Large intestine (tissue), 3 donors: ENCODE measurements at regions not wholly inside any gene's neighbourhood (a gene's known extent, or its start where the extent isn't known, plus 50 kb on each side); places are given as distances from the start of the nearest gene placed in this dataset.
"Not testable (repeated sequence)": the region's sequence is repeated elsewhere in the genome, so short reads cannot be mapped to it uniquely, and the experiment has no call there.

Experiments used
- DNase-seq, 2 donors: peaks; one replicate each; pipeline versions ENCODE4 v3.0.0 to v3.0.0-alpha.2; 2013
- H3K27ac ChIP-seq: one replicate; pipeline ENCODE4 v1.5.1; 2013; ENCODE audit warnings: low read length
- H3K27me3 ChIP-seq: 2 replicates; pipeline ENCODE4 v1.6.1; 2013; ENCODE audit warnings: low read length; ENCODE audit not compliant: control insufficient read depth, insufficient read depth
- H3K36me3 ChIP-seq: 2 replicates; pipeline ENCODE4 v1.6.1; 2013; ENCODE audit warnings: low read length; ENCODE audit not compliant: control insufficient read depth, insufficient read depth
- H3K4me1 ChIP-seq: one replicate; pipeline ENCODE4 v1.6.1; 2013; ENCODE audit warnings: low read length; ENCODE audit not compliant: control insufficient read depth, insufficient read depth
- H3K4me3 ChIP-seq: one replicate; pipeline ENCODE4 v1.5.1; 2013; ENCODE audit warnings: low read length
- H3K9me3 ChIP-seq: one replicate; pipeline ENCODE4 v1.6.1; 2013; ENCODE audit warnings: mild to moderate bottlenecking, low read depth, low read length, moderate library complexity; ENCODE audit not compliant: control insufficient read depth
- WGBS: methylation state at CpG from one replicate; pipeline ENCODE4 v1.1.5; 2013; ENCODE audit warnings: low lambda C conversion rate; ENCODE audit not compliant: insufficient coverage; 5-methylcytosine and 5-hydroxymethylcytosine counted together

GRCh38 chr2:219743548-219743947 lies 116.1 kb downstream of the SLC4A3 start:
- no peak overlapping the region for H3K27ac ChIP-seq
- no peaks in the 10 kb centered on the region for H3K4me1 ChIP-seq
- no peak for DNase-seq
- no peaks in the 10 kb centered on the region for H3K36me3 ChIP-seq
- no peaks in the 10 kb centered on the region for H3K9me3 ChIP-seq
- peaks cover 3% of the 10 kb centered on the region for H3K27me3 ChIP-seq
- no peak overlapping the region for H3K4me3 ChIP-seq
- WGBS, result no CpG with 5 or more reads among the region's 1 CpG

- no CpG with 5 or more reads among the region's 2 CpGs for WGBS
- no peaks in the 10 kb centered on the region for H3K9me3 ChIP-seq
- no peaks in the 10 kb centered on the region for H3K36me3 ChIP-seq
- DNase-seq, result no peak
- H3K4me3 ChIP-seq, result no peak overlapping the region
- no peak overlapping the region for H3K27ac ChIP-seq
- H3K4me1 ChIP-seq, result no peaks in the 10 kb centered on the region
- peaks cover 3% of the 10 kb centered on the region for H3K27me3 ChIP-seq
These were observed 116.6 kb downstream of the SLC4A3 start for GRCh38 chr2:219744066-219744465.

- Histone ChIP-seq H3K4me1 (no peaks in the 10 kb centered on the region), H3K27me3 (peaks cover 3% of the 10 kb centered on the region), H3K9me3 (no peaks in the 10 kb centered on the region), H3K27ac (no peak overlapping the region), H3K36me3 (no peaks in the 10 kb centered on the region), H3K4me3 (no peak overlapping the region)
- WGBS, result no CpG with 5 or more reads among the region's 4 CpGs
- DNase-seq, result no peak
These were observed 117.2 kb downstream of the SLC4A3 start for GRCh38 chr2:219744600-219744999.

DNA sequence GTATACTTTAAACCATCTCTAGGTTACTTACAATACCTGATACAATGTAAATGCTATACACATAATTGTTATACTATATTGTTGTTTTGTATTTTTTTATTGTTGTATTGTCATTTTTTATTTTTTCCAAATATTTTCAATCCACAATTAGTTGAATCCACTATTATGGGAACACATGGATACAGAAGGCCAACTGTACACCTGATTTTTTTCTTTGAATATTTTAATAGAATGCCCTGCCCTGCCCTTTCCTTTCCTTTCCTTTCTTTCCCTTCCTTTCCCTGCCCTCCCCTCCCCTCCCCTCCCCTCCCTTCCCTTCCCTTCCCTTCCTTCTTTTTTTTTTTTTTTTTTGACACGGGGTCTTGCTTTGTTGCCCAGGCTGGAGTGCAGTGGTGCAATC lies 120.2 kb downstream of the SLC4A3 start:
- peaks cover 10% of the 10 kb centered on the region for H3K9me3 ChIP-seq
- DNase-seq, result no peak
- H3K27ac ChIP-seq, result no peak overlapping the region
- H3K27me3 ChIP-seq, result peaks cover 3% of the 10 kb centered on the region
- H3K4me3 ChIP-seq, result no peak overlapping the region
- no peaks in the 10 kb centered on the region for H3K4me1 ChIP-seq
- no CpG with 5 or more reads among the region's 1 CpG for WGBS
- H3K36me3 ChIP-seq, result no peaks in the 10 kb centered on the region

GRCh38 chr2:219748671-219749570 lies 121.5 kb downstream of the SLC4A3 start:
- Histone ChIP-seq H3K27ac (no peak overlapping the region), H3K4me1 (no peaks in the 10 kb centered on the region), H3K27me3 (peaks cover 3% of the 10 kb centered on the region), H3K36me3 (no peaks in the 10 kb centered on the region), H3K9me3 (peaks cover 10% of the 10 kb centered on the region), H3K4me3 (no peak overlapping the region)
- no peak for DNase-seq
- WGBS, result no CpG with 5 or more reads among the region's 4 CpGs

DNA sequence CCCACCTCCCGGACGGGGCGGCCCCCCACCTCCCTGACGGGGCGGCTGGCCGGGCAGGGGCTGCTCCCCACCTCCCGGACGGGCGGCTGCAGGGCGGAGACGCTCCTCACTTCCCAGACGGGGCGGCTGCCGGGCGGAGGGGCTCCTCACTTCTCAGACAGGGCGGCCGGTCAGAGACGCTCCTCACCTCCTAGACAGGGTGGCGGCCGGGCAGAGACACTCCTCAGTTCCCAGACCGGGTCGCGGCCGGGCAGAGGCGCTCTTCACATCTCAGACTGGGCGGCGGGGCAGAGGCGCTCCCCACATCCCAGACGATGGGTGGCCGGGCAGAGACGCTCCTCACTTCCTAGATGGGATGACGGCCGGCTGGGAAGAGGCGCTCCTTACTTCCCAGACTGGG lies 123.7 kb downstream of the SLC4A3 start:
- no CpG with 5 or more reads among the region's 34 CpGs for WGBS
- H3K36me3 ChIP-seq, DNase-seq, H3K27ac ChIP-seq, H3K4me3 ChIP-seq, H3K27me3 ChIP-seq, H3K4me1 ChIP-seq: not testable (repeated sequence)
- H3K9me3 ChIP-seq, result peaks cover 10% of the 10 kb centered on the region

- Histone ChIP-seq H3K9me3 (peaks cover 10% of the 10 kb centered on the region), H3K27me3 (no peaks in the 10 kb centered on the region), H3K4me3 (no peak overlapping the region), H3K27ac (no peak overlapping the region), H3K36me3 (no peaks in the 10 kb centered on the region), H3K4me1 (no peaks in the 10 kb centered on the region)
- no CpG with 5 or more reads among the region's 2 CpGs for WGBS
- DNase-seq, result no peak
These were observed 125.3 kb downstream of the SLC4A3 start for GRCh38 chr2:219752726-219753125.

DNA sequence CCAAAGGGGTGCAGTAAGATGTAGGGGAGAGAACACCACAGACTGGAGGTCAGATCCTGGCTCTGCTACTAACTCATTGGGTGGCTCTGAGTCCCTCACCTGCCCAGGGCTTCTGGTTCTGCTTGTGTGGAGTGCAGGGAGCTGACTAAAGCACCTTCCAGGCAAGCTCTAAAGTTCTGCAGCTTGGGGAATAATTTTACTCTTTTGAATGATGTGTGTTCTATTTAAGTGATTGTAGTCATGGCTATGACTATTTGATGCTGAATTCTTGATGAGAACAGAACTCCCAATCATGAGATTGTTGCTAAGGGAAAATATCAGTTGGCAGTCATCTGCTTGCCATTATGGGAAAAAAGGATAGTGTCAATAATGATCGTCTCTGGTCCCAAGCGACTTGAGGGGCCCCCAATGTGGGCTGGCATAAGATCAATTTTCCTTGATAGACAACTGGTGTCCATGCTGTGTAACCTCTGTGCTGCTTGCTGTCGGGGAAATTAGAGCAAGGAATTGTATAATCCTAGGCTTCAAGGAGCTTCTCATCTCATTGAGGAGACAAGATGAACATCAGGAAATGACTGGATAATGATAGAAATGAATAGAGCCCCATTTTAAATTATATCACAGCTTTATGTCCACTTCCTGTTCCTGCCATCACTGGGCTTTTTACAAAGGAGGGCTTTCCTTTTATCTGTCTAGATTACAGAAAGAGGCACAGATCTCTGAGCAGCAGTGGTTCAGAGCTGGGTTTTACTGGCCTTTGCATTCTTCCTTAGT lies 131.7 kb downstream of the SLC4A3 start:
- H3K27me3 ChIP-seq, result no peaks in the 10 kb centered on the region
- no peak for DNase-seq
- no peak overlapping the region for H3K4me3 ChIP-seq
- H3K36me3 ChIP-seq, result no peaks in the 10 kb centered on the region
- H3K27ac ChIP-seq, result no peak overlapping the region
- H3K4me1 ChIP-seq, result no peaks in the 10 kb centered on the region
- no peaks in the 10 kb centered on the region for H3K9me3 ChIP-seq
- WGBS, result no CpG with 5 or more reads among the region's 3 CpGs

DNA sequence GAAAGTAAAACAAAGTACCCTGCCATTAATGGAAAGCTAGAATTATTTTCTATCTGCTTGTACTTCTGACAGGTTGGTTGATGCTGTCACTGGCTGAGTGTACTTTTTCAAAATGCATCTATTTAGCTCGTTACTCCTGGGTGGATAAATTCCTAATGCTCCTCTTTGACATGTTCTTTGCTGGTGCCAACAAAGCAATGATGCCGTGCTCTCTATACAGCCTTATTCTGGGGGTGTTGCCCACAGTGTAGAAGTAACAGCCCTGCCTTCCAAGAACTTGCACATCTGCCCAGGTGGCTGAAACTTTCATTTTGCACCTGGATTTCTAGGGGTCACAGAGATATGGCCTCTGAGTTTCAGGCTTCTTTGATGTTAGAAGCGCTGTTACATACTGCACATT lies 132.4 kb downstream of the SLC4A3 start:
- H3K4me1 ChIP-seq, result no peaks in the 10 kb centered on the region
- WGBS, result no CpG with 5 or more reads among the region's 3 CpGs
- no peaks in the 10 kb centered on the region for H3K9me3 ChIP-seq
- no peak for DNase-seq
- H3K4me3 ChIP-seq, result no peak overlapping the region
- no peaks in the 10 kb centered on the region for H3K27me3 ChIP-seq
- H3K36me3 ChIP-seq, result no peaks in the 10 kb centered on the region
- H3K27ac ChIP-seq, result no peak overlapping the region

DNA sequence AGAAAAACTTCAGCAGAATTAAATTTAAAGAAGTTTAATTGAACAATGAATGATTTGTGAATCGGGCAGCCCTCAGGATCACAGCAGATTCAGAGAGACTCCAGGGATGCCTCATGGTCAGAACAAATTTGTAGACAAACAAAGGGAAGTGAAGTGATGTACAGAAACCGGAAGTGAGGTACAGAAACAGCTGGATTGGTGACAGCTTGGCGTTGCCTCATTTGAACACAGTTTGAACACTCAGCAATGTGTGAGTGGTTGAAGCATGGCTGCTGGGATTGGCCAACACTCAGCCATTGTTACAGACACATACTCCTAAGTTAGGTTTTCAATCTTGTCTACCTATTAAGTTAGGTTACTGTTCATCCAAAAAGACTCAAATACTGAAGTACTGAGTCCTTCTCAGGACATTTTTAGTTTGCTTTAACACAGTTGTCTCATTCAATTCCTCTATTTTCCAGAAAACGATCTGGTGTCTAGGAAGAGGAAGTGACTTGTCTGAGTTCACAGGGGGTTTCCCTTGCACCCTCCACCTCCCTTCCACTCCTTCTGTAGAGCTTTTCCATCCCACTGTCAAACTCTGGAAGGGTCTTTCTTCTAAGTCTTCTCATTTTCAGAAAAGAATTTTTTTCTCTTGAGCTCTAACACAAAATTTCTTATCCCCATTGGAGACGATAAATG lies 137.9 kb downstream of the SLC4A3 start:
- no peaks in the 10 kb centered on the region for H3K27me3 ChIP-seq
- 100% methylated on average over 2 of the region's 5 CpGs for WGBS
- DNase-seq, result no peak
- H3K36me3 ChIP-seq, result no peaks in the 10 kb centered on the region
- no peak overlapping the region for H3K27ac ChIP-seq
- H3K9me3 ChIP-seq, result no peaks in the 10 kb centered on the region
- no peaks in the 10 kb centered on the region for H3K4me1 ChIP-seq
- no peak overlapping the region for H3K4me3 ChIP-seq
